Smooth muscle cell (in vitro differentiated cells): ENCODE measurements at regions not wholly inside any gene's neighbourhood (a gene's known extent, or its start where the extent isn't known, plus 50 kb on each side); places are given as distances from the start of the nearest gene placed in this dataset.

Experiments
- DNase-seq: peaks from one replicate; lab custom pipeline; 2025; ENCODE audit not compliant: unreplicated experiment; lab: John Stamatoyannopoulos, UW
- H2AFZ ChIP-seq: fragments of 200-600 bp; sonication (generic); 2 replicates; pipeline ENCODE4 v1.6.0; 2016; ENCODE audit warnings: antibody characterized with exemption, low read depth, mild to moderate bottlenecking
- H3F3A ChIP-seq: fragments of 200-600 bp; sonication (generic); 2 replicates; pipeline ENCODE4 v1.6.0; 2017; ENCODE audit warnings: antibody characterized with exemption, low read depth
- H3K27ac ChIP-seq: fragments of 200-600 bp; sonication (generic); 2 replicates; pipeline ENCODE4 v1.5.1; 2016; ENCODE audit warnings: low read depth, mild to moderate bottlenecking
- H3K27me3 ChIP-seq: fragments of 200-600 bp; sonication (generic); 2 replicates; pipeline ENCODE4 v1.6.1; 2016; ENCODE audit warnings: low read depth, mild to moderate bottlenecking
- H3K36me3 ChIP-seq: fragments of 200-600 bp; sonication (generic); 2 replicates; pipeline ENCODE4 v1.5.1; 2016; ENCODE audit warnings: low read depth
- H3K4me1 ChIP-seq: fragments of 200-600 bp; sonication (generic); 2 replicates; pipeline ENCODE4 v1.5.1; 2016; ENCODE audit warnings: low read depth
- H3K4me2 ChIP-seq: fragments of 200-600 bp; sonication (generic); 2 replicates; pipeline ENCODE4 v1.6.0; 2016; ENCODE audit warnings: mild to moderate bottlenecking
- H3K4me3 ChIP-seq: fragments of 200-600 bp; sonication (generic); 2 replicates; pipeline ENCODE4 v1.5.1; 2016; ENCODE audit warnings: mild to moderate bottlenecking
- H3K79me2 ChIP-seq: fragments of 200-600 bp; sonication (generic); 2 replicates; pipeline ENCODE4 v1.6.0; 2016; ENCODE audit warnings: low read depth, mild to moderate bottlenecking
- H3K9ac ChIP-seq: fragments of 200-600 bp; sonication (generic); 2 replicates; pipeline ENCODE4 v1.6.0; 2016; ENCODE audit warnings: low read depth
- H3K9me3 ChIP-seq: fragments of 200-600 bp; sonication (generic); replicated peaks from 2 replicates; pipeline ENCODE4 v1.5.1; 2016; ENCODE audit warnings: low read depth
- H4K20me1 ChIP-seq: fragments of 200-600 bp; sonication (generic); 2 replicates; pipeline ENCODE4 v1.6.0; 2016; ENCODE audit warnings: low read depth
- CTCF ChIP-seq: fragments of 200-600 bp; sonication (generic); IDR thresholded peaks from 2 replicates; pipeline ENCODE4 v1.5.1; 2017; ENCODE audit warnings: borderline replicate concordance, mild to moderate bottlenecking, antibody characterized with exemption; ENCODE audit not compliant: insufficient read depth, poor library complexity, severe bottlenecking
- WGBS: methylation state at CpG from one replicate; pipeline ENCODE4 v1.1.7; 2016; ENCODE audit warnings: low lambda C conversion rate; 5-methylcytosine and 5-hydroxymethylcytosine counted together

GRCh38 chr15:92749216-92749615 lies 93.6 kb upstream of the FAM174B start:
- H3K79me2 ChIP-seq: no peaks in the 10 kb centered on the region
- TF ChIP-seq CTCF: no peak
- 91% methylated on average over 4 of the region's 4 CpGs for WGBS

GRCh38 chr15:92749946-92750345 lies 94.4 kb upstream of the FAM174B start:
- DNase-seq: no peak
- Histone ChIP-seq H3K9me3 (no peaks in the 10 kb centered on the region), H2AFZ (no peak overlapping the region), H3K4me1 (no peaks in the 10 kb centered on the region), H3K4me3 (no peak overlapping the region), H3K36me3 (no peaks in the 10 kb centered on the region), H3K27ac (no peak overlapping the region), H3K4me2 (no peak overlapping the region), H3K9ac (no peak overlapping the region), H3F3A (no peaks in the 10 kb centered on the region), H3K79me2 (no peaks in the 10 kb centered on the region), H3K27me3 (no peaks in the 10 kb centered on the region), H4K20me1 (no peaks in the 10 kb centered on the region)
- no peak for TF ChIP-seq CTCF
- 95% methylated on average over 4 of the region's 4 CpGs for WGBS

More at GRCh38 chr15:92749216-92749615, 93.6 kb upstream of the FAM174B start:
- Histone ChIP-seq H3K36me3 (no peaks in the 10 kb centered on the region), H3K9ac (no peak overlapping the region), H3K27me3 (no peaks in the 10 kb centered on the region), H2AFZ (no peak overlapping the region), H3F3A (no peaks in the 10 kb centered on the region), H3K27ac (no peak overlapping the region), H3K9me3 (no peaks in the 10 kb centered on the region), H3K4me3 (no peak overlapping the region), H3K4me2 (no peak overlapping the region), H3K4me1 (no peaks in the 10 kb centered on the region), H4K20me1 (no peaks in the 10 kb centered on the region)
- no peak for DNase-seq

- H3K36me3 ChIP-seq: no peaks in the 10 kb centered on the region
Measured at GRCh38 chr15:92751528-92751927, 96.0 kb upstream of the FAM174B start.

More at GRCh38 chr15:92751528-92751927, 96.0 kb upstream of the FAM174B start:
- Histone ChIP-seq H3K4me2 (no peak overlapping the region), H2AFZ (no peak overlapping the region), H3K27ac (no peak overlapping the region), H3K4me3 (no peak overlapping the region), H3K9me3 (no peaks in the 10 kb centered on the region), H3K79me2 (no peaks in the 10 kb centered on the region), H3K9ac (no peak overlapping the region), H4K20me1 (no peaks in the 10 kb centered on the region), H3K27me3 (no peaks in the 10 kb centered on the region), H3F3A (no peaks in the 10 kb centered on the region), H3K4me1 (no peaks in the 10 kb centered on the region)
- TF ChIP-seq CTCF: no peak
- DNase-seq: no peak
- WGBS: 77% methylated on average over 3 of the region's 3 CpGs
